Liver (tissue), 8 donors: ENCODE measurements at regions not wholly inside any gene's neighbourhood (a gene's known extent, or its start where the extent isn't known, plus 50 kb on each side); places are given as distances from the start of the nearest gene placed in this dataset.
A peak's percentile ranks its signal among the peaks of the same experiment; 100 is the strongest.

Source experiments
- DNase-seq: peaks from one replicate; pipeline ENCODE4 v3.0.0-alpha.2; 2017; ENCODE audit warnings: low spot score
- H3K27ac ChIP-seq, 2 donors: one replicate each; pipeline ENCODE4 v1.7.0; 2013; ENCODE audit warnings: inconsistent platforms in 2 of 2, low read length in 2 of 2, control low read depth in 1 of 2, low read depth in 1 of 2, mild to moderate bottlenecking in 1 of 2
- H3K27me3 ChIP-seq, 4 donors: one replicate each; pipeline versions ENCODE4 v1.6.1 to v1.7.0; 2013; ENCODE audit warnings: low read length in 3 of 4, inconsistent platforms in 1 of 4, mild to moderate bottlenecking in 1 of 4, moderate library complexity in 1 of 4; ENCODE audit not compliant: control insufficient read depth in 4 of 4, insufficient read depth in 4 of 4
- H3K36me3 ChIP-seq, 4 donors: one replicate each; pipeline versions ENCODE4 v1.6.1 to v1.7.0; 2013; ENCODE audit warnings: low read length in 3 of 4, mild to moderate bottlenecking in 3 of 4, low read depth in 1 of 4, moderate library complexity in 1 of 4; ENCODE audit not compliant: control insufficient read depth in 4 of 4, insufficient read depth in 3 of 4
- H3K4me1 ChIP-seq, 4 donors: one replicate each; pipeline versions ENCODE4 v1.6.1 to v1.7.0; 2013; ENCODE audit warnings: low read length in 3 of 4, mild to moderate bottlenecking in 3 of 4, moderate library complexity in 1 of 4; ENCODE audit not compliant: control insufficient read depth in 4 of 4, insufficient read depth in 4 of 4
- H3K4me3 ChIP-seq, 3 donors: one replicate each; pipeline versions ENCODE4 v1.6.1 to v1.7.0; 2013; ENCODE audit warnings: low read length in 3 of 3, control low read depth in 1 of 3, low read depth in 1 of 3, mild to moderate bottlenecking in 1 of 3
- H3K9ac ChIP-seq, 2 donors: one replicate each; pipeline ENCODE4 v1.7.0; 2013; ENCODE audit warnings: low read length in 2 of 2, mild to moderate bottlenecking in 2 of 2, moderate library complexity in 2 of 2, control low read depth in 1 of 2, low read depth in 1 of 2
- H3K9me3 ChIP-seq, 4 donors: one replicate each; pipeline versions ENCODE4 v1.6.1 to v1.7.0; 2013; ENCODE audit warnings: low read length in 3 of 4; ENCODE audit not compliant: control insufficient read depth in 4 of 4
- EGR1 ChIP-seq, 2 donors: IDR thresholded peaks; 2 replicates each; pipeline ENCODE4 v1.6.1; 2016 to 2018; ENCODE audit warnings: antibody characterized with exemption in 2 of 2, low read depth in 2 of 2
- FOXA1 ChIP-seq: IDR thresholded peaks from 2 replicates; pipeline ENCODE4 v1.6.1; 2016; ENCODE audit warnings: antibody characterized with exemption
- FOXA2 ChIP-seq: IDR thresholded peaks from 2 replicates; pipeline ENCODE4 v1.6.1; 2016; ENCODE audit warnings: antibody characterized with exemption
- GABPA ChIP-seq, 2 donors: IDR thresholded peaks in 1 of 2; conservative IDR thresholded peaks in 1 of 2; 2 replicates each; pipeline ENCODE4 v1.6.1; 2016; ENCODE audit warnings: antibody characterized with exemption in 2 of 2, mild to moderate bottlenecking in 1 of 2, moderate library complexity in 1 of 2
- HNF4A ChIP-seq, 2 donors: conservative IDR thresholded peaks; 2 replicates each; pipeline ENCODE4 v1.6.1; 2016; ENCODE audit warnings: antibody characterized with exemption in 2 of 2, mild to moderate bottlenecking in 2 of 2
- HNF4G ChIP-seq: IDR thresholded peaks from 2 replicates; pipeline ENCODE4 v1.6.1; 2016; ENCODE audit warnings: antibody characterized with exemption
- JUND ChIP-seq, 2 donors: IDR thresholded peaks; 2 replicates each; pipeline ENCODE4 v1.6.1; 2016; ENCODE audit warnings: antibody characterized with exemption in 2 of 2
- NR2F2 ChIP-seq: IDR thresholded peaks from 2 replicates; pipeline ENCODE4 v1.6.1; 2016; ENCODE audit warnings: antibody characterized with exemption
- RAD21 ChIP-seq, 2 donors: IDR thresholded peaks; 2 replicates each; pipeline ENCODE4 v1.6.1; 2016; ENCODE audit warnings: antibody characterized with exemption in 2 of 2, mild to moderate bottlenecking in 2 of 2
- RXRA ChIP-seq, 2 donors: IDR thresholded peaks; 2 replicates each; pipeline ENCODE4 v1.6.1; 2017 to 2018; ENCODE audit warnings: antibody characterized with exemption in 2 of 2, mild to moderate bottlenecking in 1 of 2
- TAF1 ChIP-seq: conservative IDR thresholded peaks from 2 replicates; pipeline ENCODE4 v1.6.1; 2016; ENCODE audit warnings: antibody characterized with exemption, mild to moderate bottlenecking
- YY1 ChIP-seq: IDR thresholded peaks from 2 replicates; pipeline ENCODE4 v1.6.1; 2016; ENCODE audit warnings: antibody characterized with exemption, mild to moderate bottlenecking
- ZBTB33 ChIP-seq: IDR thresholded peaks from 2 replicates; pipeline ENCODE4 v1.6.1; 2016; ENCODE audit warnings: antibody characterized with exemption
- WGBS: extraction: QIAGEN DNeasy Blood & Tissue Kit; methylation state at CpG from one replicate; pipeline ENCODE4 v1.1.7; 2013; 5-methylcytosine and 5-hydroxymethylcytosine counted together
- TF ChIP-seq, protein P1 (sequence below): IDR thresholded peaks from 2 replicates; pipeline ENCODE4 v1.6.1; 2016; ENCODE audit warnings: antibody characterized with exemption, mild to moderate bottlenecking
- TF ChIP-seq, protein P2 (sequence below): IDR thresholded peaks from 2 replicates; pipeline ENCODE4 v1.6.1; 2016; ENCODE audit warnings: antibody characterized with exemption
- TF ChIP-seq, protein P3 (sequence below): fragments of 150-350 bp; IDR thresholded peaks from 2 replicates; pipeline ENCODE4 v1.5.1; 2017; ENCODE audit warnings: improper control_type of control experiment, low read depth, low read length; ENCODE audit not compliant: missing input control
- TF ChIP-seq, protein P4 (sequence below): IDR thresholded peaks from 2 replicates; pipeline ENCODE4 v1.6.1; 2016; ENCODE audit warnings: antibody characterized with exemption
- donor health status: healthy.
- donor health status: healthy.
- donor health status: healthy.
- donor health status: healthy.
- donor health status: healthy.

- TF ChIP-seq, protein P1, sequence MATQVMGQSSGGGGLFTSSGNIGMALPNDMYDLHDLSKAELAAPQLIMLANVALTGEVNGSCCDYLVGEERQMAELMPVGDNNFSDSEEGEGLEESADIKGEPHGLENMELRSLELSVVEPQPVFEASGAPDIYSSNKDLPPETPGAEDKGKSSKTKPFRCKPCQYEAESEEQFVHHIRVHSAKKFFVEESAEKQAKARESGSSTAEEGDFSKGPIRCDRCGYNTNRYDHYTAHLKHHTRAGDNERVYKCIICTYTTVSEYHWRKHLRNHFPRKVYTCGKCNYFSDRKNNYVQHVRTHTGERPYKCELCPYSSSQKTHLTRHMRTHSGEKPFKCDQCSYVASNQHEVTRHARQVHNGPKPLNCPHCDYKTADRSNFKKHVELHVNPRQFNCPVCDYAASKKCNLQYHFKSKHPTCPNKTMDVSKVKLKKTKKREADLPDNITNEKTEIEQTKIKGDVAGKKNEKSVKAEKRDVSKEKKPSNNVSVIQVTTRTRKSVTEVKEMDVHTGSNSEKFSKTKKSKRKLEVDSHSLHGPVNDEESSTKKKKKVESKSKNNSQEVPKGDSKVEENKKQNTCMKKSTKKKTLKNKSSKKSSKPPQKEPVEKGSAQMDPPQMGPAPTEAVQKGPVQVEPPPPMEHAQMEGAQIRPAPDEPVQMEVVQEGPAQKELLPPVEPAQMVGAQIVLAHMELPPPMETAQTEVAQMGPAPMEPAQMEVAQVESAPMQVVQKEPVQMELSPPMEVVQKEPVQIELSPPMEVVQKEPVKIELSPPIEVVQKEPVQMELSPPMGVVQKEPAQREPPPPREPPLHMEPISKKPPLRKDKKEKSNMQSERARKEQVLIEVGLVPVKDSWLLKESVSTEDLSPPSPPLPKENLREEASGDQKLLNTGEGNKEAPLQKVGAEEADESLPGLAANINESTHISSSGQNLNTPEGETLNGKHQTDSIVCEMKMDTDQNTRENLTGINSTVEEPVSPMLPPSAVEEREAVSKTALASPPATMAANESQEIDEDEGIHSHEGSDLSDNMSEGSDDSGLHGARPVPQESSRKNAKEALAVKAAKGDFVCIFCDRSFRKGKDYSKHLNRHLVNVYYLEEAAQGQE = peak; percentile 62
- TF ChIP-seq JUND (IDR thresholded peaks at IDR 0.05) = peak; percentile 54 to 74
Observed at GRCh38 chr6:79404677-79405076, 132.6 kb downstream of the LCA5 start (continued).

- Histone ChIP-seq H3K9ac (no peak overlapping the region), H3K36me3 (no peaks in the 10 kb centered on the region), H3K27me3 (no peaks in the 10 kb centered on the region), H3K4me3 (no peak overlapping the region), H3K9me3 (no peaks in the 10 kb centered on the region), H3K4me1 (peaks cover 6 to 24% (median 22%) of the 10 kb centered on the region in 4 donors), H3K27ac (peak overlapping the region in 1 of 2 donors; percentile 58)
- no peak for DNase-seq
- TF ChIP-seq ZBTB33 = no peak
- no peak for TF ChIP-seq HNF4G
- TF ChIP-seq FOXA1 = no peak
- no peak for TF ChIP-seq JUND (IDR thresholded peaks at IDR 0.05)
- no peak for TF ChIP-seq RXRA (IDR thresholded peaks at IDR 0.05)
- TF ChIP-seq, protein P1 = no peak
- 59% methylated on average over 3 of the region's 3 CpGs for WGBS
Observed at GRCh38 chr6:79404261-79404660, 133.0 kb downstream of the LCA5 start.

DNA sequence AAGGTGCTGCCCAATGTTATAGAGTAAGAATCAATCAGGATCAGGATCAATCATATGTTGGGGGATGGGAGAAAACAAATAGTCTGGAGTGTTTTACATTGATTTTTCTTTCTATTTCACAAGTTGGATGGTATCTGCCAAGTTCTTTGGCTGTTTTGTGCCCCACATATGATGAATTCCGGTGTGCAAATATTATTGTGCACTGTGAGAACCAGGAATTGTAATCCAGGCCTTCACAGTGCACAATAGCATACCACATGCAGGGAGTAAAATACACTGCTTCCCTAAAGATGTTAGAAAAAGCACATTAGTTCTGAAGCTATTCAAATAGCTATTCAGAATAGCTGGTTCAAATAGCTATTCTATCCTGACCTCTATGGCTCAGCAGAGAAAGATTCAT is 133.7 kb downstream of the LCA5 start:
- no peak for DNase-seq
- no peak overlapping the region for H3K9ac ChIP-seq
- 26% methylated on average over 1 of the region's 1 CpG for WGBS
- H3K36me3 ChIP-seq = no peaks in the 10 kb centered on the region
- no peak overlapping the region for H3K4me3 ChIP-seq
- no peaks in the 10 kb centered on the region for H3K9me3 ChIP-seq
- no peaks in the 10 kb centered on the region for H3K27me3 ChIP-seq
- H3K4me1 ChIP-seq = peaks cover 6 to 24% (median 22%) of the 10 kb centered on the region in 4 donors
- peak overlapping the region; percentile 15 to 58 for H3K27ac ChIP-seq
- TF ChIP-seq GABPA (IDR thresholded peaks at IDR 0.05 in 1 of 2, conservative IDR thresholded peaks at IDR 0.05 in 1 of 2) = no peak
- TF ChIP-seq TAF1 = no peak
- peak in 1 of 2 donors; percentile 45 for TF ChIP-seq RAD21 (IDR thresholded peaks at IDR 0.05)
- TF ChIP-seq FOXA1 = no peak
- TF ChIP-seq ZBTB33 = peak; percentile 60
- TF ChIP-seq, protein P2, sequence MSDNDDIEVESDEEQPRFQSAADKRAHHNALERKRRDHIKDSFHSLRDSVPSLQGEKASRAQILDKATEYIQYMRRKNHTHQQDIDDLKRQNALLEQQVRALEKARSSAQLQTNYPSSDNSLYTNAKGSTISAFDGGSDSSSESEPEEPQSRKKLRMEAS = peak; percentile 24
- peak; percentile 59 to 74 for TF ChIP-seq RXRA (IDR thresholded peaks at IDR 0.05)
- TF ChIP-seq, protein P3, sequence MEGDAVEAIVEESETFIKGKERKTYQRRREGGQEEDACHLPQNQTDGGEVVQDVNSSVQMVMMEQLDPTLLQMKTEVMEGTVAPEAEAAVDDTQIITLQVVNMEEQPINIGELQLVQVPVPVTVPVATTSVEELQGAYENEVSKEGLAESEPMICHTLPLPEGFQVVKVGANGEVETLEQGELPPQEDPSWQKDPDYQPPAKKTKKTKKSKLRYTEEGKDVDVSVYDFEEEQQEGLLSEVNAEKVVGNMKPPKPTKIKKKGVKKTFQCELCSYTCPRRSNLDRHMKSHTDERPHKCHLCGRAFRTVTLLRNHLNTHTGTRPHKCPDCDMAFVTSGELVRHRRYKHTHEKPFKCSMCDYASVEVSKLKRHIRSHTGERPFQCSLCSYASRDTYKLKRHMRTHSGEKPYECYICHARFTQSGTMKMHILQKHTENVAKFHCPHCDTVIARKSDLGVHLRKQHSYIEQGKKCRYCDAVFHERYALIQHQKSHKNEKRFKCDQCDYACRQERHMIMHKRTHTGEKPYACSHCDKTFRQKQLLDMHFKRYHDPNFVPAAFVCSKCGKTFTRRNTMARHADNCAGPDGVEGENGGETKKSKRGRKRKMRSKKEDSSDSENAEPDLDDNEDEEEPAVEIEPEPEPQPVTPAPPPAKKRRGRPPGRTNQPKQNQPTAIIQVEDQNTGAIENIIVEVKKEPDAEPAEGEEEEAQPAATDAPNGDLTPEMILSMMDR = no peak
- TF ChIP-seq, protein P4, sequence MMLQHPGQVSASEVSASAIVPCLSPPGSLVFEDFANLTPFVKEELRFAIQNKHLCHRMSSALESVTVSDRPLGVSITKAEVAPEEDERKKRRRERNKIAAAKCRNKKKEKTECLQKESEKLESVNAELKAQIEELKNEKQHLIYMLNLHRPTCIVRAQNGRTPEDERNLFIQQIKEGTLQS = no peak
- TF ChIP-seq YY1 = peak; percentile 22
- no peak for TF ChIP-seq FOXA2
- TF ChIP-seq EGR1 (IDR thresholded peaks at IDR 0.05; ENCODE audit: low read depth in 2 of 2) = no peak
- peak; percentile 61 to 75 for TF ChIP-seq HNF4A (conservative IDR thresholded peaks at IDR 0.05)
- peak; percentile 11 for TF ChIP-seq NR2F2
